NCI-H1417 treated with DMSO at 0.1 percent for 48 hours (cell line): ENCODE measurements at regions not wholly inside any gene's neighbourhood (a gene's known extent, or its start where the extent isn't known, plus 50 kb on each side); places are given as distances from the start of the nearest gene placed in this dataset.
"Not testable (repeated sequence)": the region's sequence is repeated elsewhere in the genome, so short reads cannot be mapped to it uniquely, and the experiment has no call there.

Experiments
- DNase-seq: peaks from one replicate; lab custom pipeline; 2025; lab: John Stamatoyannopoulos, UW

- no peak for DNase-seq
Observed at GRCh38 chr10:83516788-83517187, 622.5 kb upstream of the GHITM start.

- no peak for DNase-seq
Observed at GRCh38 chr10:83517456-83517855, 621.9 kb upstream of the GHITM start.

GRCh38 chr10:83518779-83519178, 620.5 kb upstream of the GHITM start:
- DNase-seq: no peak

GRCh38 chr10:83520386-83520785, 618.9 kb upstream of the GHITM start:
- not testable (repeated sequence) for DNase-seq

- DNase-seq: no peak
Observed at GRCh38 chr10:83522456-83522855, 616.9 kb upstream of the GHITM start.

GRCh38 chr10:83522881-83523386, 616.4 kb upstream of the GHITM start:
- no peak for DNase-seq

- no peak for DNase-seq
Observed at GRCh38 chr10:83527934-83528333, 611.4 kb upstream of the GHITM start.

GRCh38 chr10:83533290-83533689, 606.0 kb upstream of the GHITM start:
- DNase-seq: no peak

GRCh38 chr10:83536426-83536825, 602.9 kb upstream of the GHITM start:
- DNase-seq: no peak

GRCh38 chr10:83538047-83538446, 601.3 kb upstream of the GHITM start:
- no peak for DNase-seq

- DNase-seq: no peak
Observed at GRCh38 chr10:83539528-83540308, 599.6 kb upstream of the GHITM start.

- no peak for DNase-seq
Observed at GRCh38 chr10:83541046-83541445, 598.3 kb upstream of the GHITM start.

- no peak for DNase-seq
Observed at GRCh38 chr10:83542774-83543411, 596.4 kb upstream of the GHITM start.

- no peak for DNase-seq
Observed at GRCh38 chr10:83543691-83544462, 595.4 kb upstream of the GHITM start.

GRCh38 chr10:83545901-83546391, 593.4 kb upstream of the GHITM start:
- no peak for DNase-seq

GRCh38 chr10:83551190-83551589, 588.1 kb upstream of the GHITM start:
- DNase-seq: not testable (repeated sequence)

- no peak for DNase-seq
Observed at GRCh38 chr10:83553366-83553765, 585.9 kb upstream of the GHITM start.

GRCh38 chr10:83555264-83555663, 584.0 kb upstream of the GHITM start:
- no peak for DNase-seq

GRCh38 chr10:83562381-83562780, 576.9 kb upstream of the GHITM start:
- DNase-seq: no peak

- no peak for DNase-seq
Observed at GRCh38 chr10:83564889-83565588, 574.3 kb upstream of the GHITM start.

GRCh38 chr10:83572036-83572435, 567.3 kb upstream of the GHITM start:
- no peak for DNase-seq

- no peak for DNase-seq
Observed at GRCh38 chr10:83574770-83575169, 564.5 kb upstream of the GHITM start.
